ENCODE measurements at regions not wholly inside any gene's neighbourhood (a gene's known extent, or its start where the extent isn't known, plus 50 kb on each side); places are given as distances from the start of the nearest gene placed in this dataset.

DNA sequence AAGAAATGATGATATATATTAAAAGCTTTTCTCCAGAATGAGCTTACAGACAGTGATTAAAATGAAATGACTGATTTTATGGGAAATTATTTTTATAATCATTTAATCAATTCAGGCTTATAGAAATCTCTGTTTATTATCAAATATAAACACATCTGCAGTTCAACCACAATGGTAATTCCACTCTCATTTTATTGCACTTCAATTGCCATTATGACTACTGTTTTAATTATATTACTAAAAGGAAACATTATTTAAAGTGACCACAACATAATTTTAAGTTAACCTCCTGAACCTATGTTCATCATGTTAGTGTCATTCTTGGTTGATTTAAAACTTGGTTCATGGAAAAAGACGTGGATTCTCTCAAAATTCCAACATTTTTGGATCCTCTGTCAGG, 536.3 kb downstream of the SLC6A15 start:
- Mint-ChIP-seq H3K4me3 (no peak overlapping the region), H3K27me3 (ENCODE audit: insufficient read depth) (no peaks in the 10 kb centered on the region), H3K36me3 (ENCODE audit: low read depth) (peaks cover 1% of the 10 kb centered on the region; the same call in 1 of the 2 replicates), H3K9me3 (no peaks in the 10 kb centered on the region), H3K4me1 (ENCODE audit: low read depth) (no peaks in the 10 kb centered on the region), H3K27ac (no peak overlapping the region)
- DNase-seq: no peak
- no peak for TF ChIP-seq CTCF (IDR thresholded peaks at IDR 0.05)

DNA sequence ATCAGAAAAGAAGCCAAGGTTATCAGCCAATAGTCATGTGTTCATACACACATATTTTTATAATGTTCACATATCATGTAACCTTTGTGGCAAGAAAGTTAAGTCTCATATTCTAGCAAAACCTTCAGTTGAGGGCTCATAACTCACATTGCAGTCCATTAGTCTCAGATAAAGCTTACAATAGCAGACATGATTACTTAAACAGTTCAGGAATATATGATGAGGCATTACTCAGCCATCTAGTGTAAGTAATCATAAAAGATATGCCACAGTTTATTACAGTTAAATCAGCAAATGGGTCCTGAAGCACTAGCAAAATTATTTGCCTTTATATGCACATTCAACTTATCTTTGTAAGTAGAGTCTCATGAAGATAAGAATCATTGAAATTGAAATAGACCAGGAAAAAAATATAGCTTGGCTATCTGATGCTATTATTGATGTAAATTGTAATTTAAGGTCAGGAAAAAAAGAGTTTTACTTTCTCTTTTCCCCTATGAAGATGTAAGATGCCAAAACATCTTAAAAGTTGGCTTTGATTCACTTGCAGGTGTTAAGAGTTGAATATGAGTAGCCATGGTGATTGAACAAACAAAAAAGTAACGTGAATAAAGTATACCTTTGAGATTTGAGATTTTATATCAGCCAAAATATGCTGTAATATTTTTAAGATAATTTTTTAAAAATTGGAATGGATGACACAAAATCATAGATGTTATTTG, 537.0 kb downstream of the SLC6A15 start:
- no peaks in the 10 kb centered on the region for H3K9me3 Mint-ChIP-seq
- no peaks in the 10 kb centered on the region for H3K27me3 Mint-ChIP-seq (ENCODE audit: insufficient read depth)
- H3K36me3 Mint-ChIP-seq (ENCODE audit: low read depth): no peaks in the 10 kb centered on the region
- H3K4me3 Mint-ChIP-seq: no peak overlapping the region
- no peak for TF ChIP-seq CTCF (IDR thresholded peaks at IDR 0.05)
- no peak overlapping the region for H3K27ac Mint-ChIP-seq
- DNase-seq: no peak
- H3K4me1 Mint-ChIP-seq (ENCODE audit: low read depth): no peaks in the 10 kb centered on the region

GRCh38 chr12:84362552-84362897, 550.1 kb downstream of the SLC6A15 start:
- Mint-ChIP-seq H3K4me3 (no peak overlapping the region), H3K36me3 (ENCODE audit: low read depth) (no peaks in the 10 kb centered on the region), H3K27me3 (ENCODE audit: insufficient read depth) (no peaks in the 10 kb centered on the region), H3K9me3 (peaks cover 4% of the 10 kb centered on the region; the same call in 1 of the 2 replicates), H3K4me1 (ENCODE audit: low read depth) (no peaks in the 10 kb centered on the region), H3K27ac (no peak overlapping the region)
- TF ChIP-seq CTCF (IDR thresholded peaks at IDR 0.05): no peak
- no peak for DNase-seq

DNA sequence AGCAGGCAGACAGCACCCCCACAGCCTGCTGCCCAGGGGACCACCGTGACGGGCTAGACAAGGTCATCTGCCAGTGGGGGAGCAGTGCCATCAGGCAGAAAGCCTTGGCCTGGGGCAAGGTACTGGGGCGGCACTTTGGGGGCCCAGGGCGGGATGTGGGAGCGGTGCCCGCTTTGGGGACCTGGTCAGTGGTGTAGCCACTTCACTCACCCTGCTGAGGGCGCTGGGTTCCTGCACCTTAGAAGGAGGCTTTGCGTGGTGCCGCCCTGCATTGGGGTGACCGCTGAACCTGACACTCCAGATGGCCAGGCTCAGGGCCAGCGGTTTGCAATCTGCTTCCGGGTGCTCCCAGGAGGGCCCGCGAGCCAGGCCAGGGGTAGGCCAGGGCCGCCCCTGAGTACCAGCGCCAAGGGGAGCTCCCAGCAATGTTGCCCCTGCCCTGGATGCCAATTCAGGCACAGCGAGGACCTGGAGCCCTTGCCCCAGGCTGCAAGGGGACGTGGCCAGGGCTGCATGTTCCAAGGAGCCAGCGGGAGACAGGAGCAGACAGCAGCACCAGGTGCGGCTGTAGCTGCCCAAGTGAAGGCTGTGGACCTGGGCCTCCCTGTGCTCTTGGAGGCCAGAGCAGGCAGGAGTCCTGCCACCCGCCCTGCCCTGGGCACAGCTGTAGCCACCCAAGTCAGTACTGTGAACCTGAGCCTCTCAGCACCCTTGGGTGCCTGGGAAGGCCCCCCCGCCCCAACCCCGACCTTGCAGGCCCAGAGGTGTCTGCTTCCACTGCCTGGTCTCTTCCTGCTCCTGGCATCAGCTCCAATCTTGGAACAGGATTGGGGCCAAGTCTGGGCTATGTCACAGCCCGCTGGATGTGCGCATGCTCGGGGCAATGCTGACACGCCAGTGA, 550.7 kb downstream of the SLC6A15 start:
- Mint-ChIP-seq H3K4me3 (no peak overlapping the region), H3K27me3 (ENCODE audit: insufficient read depth) (no peaks in the 10 kb centered on the region), H3K27ac (no peak overlapping the region), H3K4me1 (ENCODE audit: low read depth) (no peaks in the 10 kb centered on the region), H3K36me3 (ENCODE audit: low read depth) (no peaks in the 10 kb centered on the region), H3K9me3 (peaks cover 4% of the 10 kb centered on the region; the same call in 1 of the 2 replicates)
- DNase-seq: no peak
- no peak for TF ChIP-seq CTCF (IDR thresholded peaks at IDR 0.05)

GRCh38 chr12:84357314-84357713, 555.3 kb downstream of the SLC6A15 start:
- no peak overlapping the region for H3K27ac Mint-ChIP-seq
- H3K4me3 Mint-ChIP-seq: no peak overlapping the region
- DNase-seq: no peak
- H3K9me3 Mint-ChIP-seq: no peaks in the 10 kb centered on the region
- H3K27me3 Mint-ChIP-seq (ENCODE audit: insufficient read depth): no peaks in the 10 kb centered on the region
- TF ChIP-seq CTCF (IDR thresholded peaks at IDR 0.05): no peak
- no peaks in the 10 kb centered on the region for H3K4me1 Mint-ChIP-seq (ENCODE audit: low read depth)
- no peaks in the 10 kb centered on the region for H3K36me3 Mint-ChIP-seq (ENCODE audit: low read depth)

Data from HFFc6 (cell line).